SK-N-SH (cell line): ENCODE measurements at regions not wholly inside any gene's neighbourhood (a gene's known extent, or its start where the extent isn't known, plus 50 kb on each side); places are given as distances from the start of the nearest gene placed in this dataset.

Source experiments
- CTCF ChIA-PET: fragments of 300-600, 350-600 bp; formaldehyde crosslinking; extraction: SDS; loops from one replicate; lab custom pipeline; 2021; lab: Yijun Ruan, JAX
- POLR2A ChIA-PET: fragments of 350-600 bp; sonication (Branson Sonifier 250); formaldehyde crosslinking; extraction: SDS; loops from one replicate; lab custom pipeline; 2020; ENCODE audit warnings: antibody characterized with exemption, inconsistent platforms; lab: Yijun Ruan, JAX
- DNase-seq: peaks from one replicate; pipeline ENCODE4 v3.0.0; 2012
- H2AFZ ChIP-seq: fragments of 200-600 bp; sonication (generic); 2 replicates; pipeline ENCODE4 v1.8.1; 2016; ENCODE audit warnings: antibody characterized with exemption, mild to moderate bottlenecking, low read depth
- H3F3A ChIP-seq: fragments of 200-600 bp; sonication (generic); replicated peaks from 2 replicates; pipeline ENCODE3; 2016; ENCODE audit warnings: antibody characterized with exemption, mild to moderate bottlenecking; ENCODE audit not compliant: insufficient read depth
- H3K27ac ChIP-seq, 2 experiments: fragments of 200-500 bp in 1 of 2; fragments of 200-600 bp in 1 of 2; sonication (Bioruptor generic) in 1 of 2; sonication (generic), shearing (Covaris generic) in 1 of 2; 2 replicates each; pipeline versions ENCODE4 v1.5.1 to v1.6.1; 2014 to 2016; ENCODE audit warnings: low read depth in 2 of 2, inconsistent platforms in 1 of 2, low read length in 1 of 2, mild to moderate bottlenecking in 1 of 2, mixed read lengths in 1 of 2
- H3K27me3 ChIP-seq: fragments of 200-600 bp; sonication (generic), shearing (Covaris generic); 2 replicates; pipeline ENCODE4 v1.6.1; 2016; ENCODE audit warnings: mixed run types; ENCODE audit not compliant: insufficient read depth
- H3K36me3 ChIP-seq, 2 experiments: fragments of 200-500 bp in 1 of 2; fragments of 200-600 bp in 1 of 2; sonication (Bioruptor generic) in 1 of 2; sonication (generic) in 1 of 2; replicated peaks in 1 of 2; 2 replicates each; pipeline versions ENCODE3 to v1.5.1; 2014 to 2016; ENCODE audit warnings: low read length in 1 of 2, mild to moderate bottlenecking in 1 of 2; ENCODE audit not compliant: insufficient read depth in 2 of 2, control insufficient read depth in 1 of 2
- H3K4me1 ChIP-seq, 2 experiments: fragments of 200-500 bp in 1 of 2; fragments of 200-600 bp in 1 of 2; sonication (Bioruptor generic) in 1 of 2; sonication (generic), shearing (Covaris generic) in 1 of 2; 2 replicates each; pipeline versions ENCODE4 v1.5.1 to v1.6.1; 2014 to 2016; ENCODE audit warnings: low read depth in 1 of 2, low read length in 1 of 2, mixed run types in 1 of 2; ENCODE audit not compliant: insufficient read depth in 2 of 2, control insufficient read depth in 1 of 2
- H3K4me2 ChIP-seq: fragments of 200-600 bp; sonication (generic), shearing (Covaris generic); 2 replicates; pipeline ENCODE4 v1.6.1; 2017; ENCODE audit warnings: mixed run types
- H3K4me3 ChIP-seq, 2 experiments: fragments of 200-500 bp in 1 of 2; fragments of 200-600 bp in 1 of 2; sonication (Bioruptor generic) in 1 of 2; sonication (generic), shearing (Covaris generic) in 1 of 2; 2 replicates each; pipeline versions ENCODE4 v1.5.1 to v1.8.1; 2014 to 2016; ENCODE audit warnings: low read depth in 2 of 2, inconsistent platforms in 1 of 2, low read length in 1 of 2, mild to moderate bottlenecking in 1 of 2, mixed read lengths in 1 of 2, moderate library complexity in 1 of 2
- H3K79me2 ChIP-seq: fragments of 200-600 bp; sonication (generic); 2 replicates; pipeline ENCODE4 v1.8.1; 2017; ENCODE audit warnings: mild to moderate bottlenecking; ENCODE audit not compliant: insufficient read depth
- H3K9ac ChIP-seq: fragments of 200-600 bp; sonication (generic); 2 replicates; pipeline ENCODE4 v1.6.1; 2017; ENCODE audit warnings: mixed run types
- H3K9me2 ChIP-seq: fragments of 200-600 bp; sonication (generic); 2 replicates; pipeline ENCODE4 v1.6.1; 2017; ENCODE audit warnings: mixed run types
- H3K9me3 ChIP-seq: fragments of 200-600 bp; sonication (generic); 2 replicates; pipeline ENCODE4 v1.6.1; 2017; ENCODE audit warnings: mixed run types, mild to moderate bottlenecking, moderate library complexity
- H4K20me1 ChIP-seq: fragments of 200-600 bp; sonication (generic); 2 replicates; pipeline ENCODE4 v1.6.1; 2017; ENCODE audit warnings: mild to moderate bottlenecking, mixed run types; ENCODE audit not compliant: insufficient read depth
- CTCF ChIP-seq: fragments of 200-600 bp; sonication (generic); IDR thresholded peaks from 2 replicates; pipeline ENCODE4 v1.6.1; 2017; ENCODE audit warnings: antibody characterized with exemption, mild to moderate bottlenecking, moderate library complexity
- RAD21 ChIP-seq: IDR thresholded peaks from 2 replicates; pipeline ENCODE4 v1.6.1; 2012; ENCODE audit warnings: mild to moderate bottlenecking, low read length
- SMC3 ChIP-seq: IDR thresholded peaks from 2 replicates; pipeline ENCODE4 v1.6.1; 2012; ENCODE audit warnings: low read depth, low read length, improper control_type of control experiment
- TCF12 ChIP-seq: IDR thresholded peaks from 2 replicates; pipeline ENCODE4 v1.4.0; 2012
- USF1 ChIP-seq: IDR thresholded peaks from 2 replicates; pipeline ENCODE4 v1.4.0; 2012; ENCODE audit warnings: low read depth, borderline replicate concordance
- YY1 ChIP-seq: IDR thresholded peaks from 2 replicates; pipeline ENCODE4 v1.4.0; 2012; ENCODE audit warnings: low read depth, mild to moderate bottlenecking
- ZBTB33 ChIP-seq: IDR thresholded peaks from 2 replicates; pipeline ENCODE4 v1.4.0; 2012; ENCODE audit warnings: low read depth, borderline replicate concordance
- WGBS: methylation state at CpG from one replicate; pipeline ENCODE4 v1.1.6; 2017; ENCODE audit warnings: low lambda C conversion rate; 5-methylcytosine and 5-hydroxymethylcytosine counted together

- POLR2A ChIA-PET: no interaction called here
Observed at GRCh38 chr5:153147891-153148623, 342.4 kb upstream of the GRIA1 start.

More at GRCh38 chr5:153147891-153148623, 342.4 kb upstream of the GRIA1 start:
- peak; percentile 9 for DNase-seq
- H3F3A ChIP-seq: peaks cover 5% of the 10 kb centered on the region
- 0 out of 2 replicates have a peak overlapping the region, but pooled peaks have one; percentile 15 for H3K4me2 ChIP-seq
- H3K9ac ChIP-seq: no peak overlapping the region
- H4K20me1 ChIP-seq: no peaks in the 10 kb centered on the region
- H3K79me2 ChIP-seq: no peaks in the 10 kb centered on the region
- WGBS: 12% methylated on average over 6 of the region's 7 CpGs
- CTCF ChIA-PET: interaction anchor here (0.6 to 2.7 kb wide), 15 partner anchors 10 to 1397 kb away, joined by 3 to 13 read pairs (median 4); no protein-coding TSS in a partner anchor
- no peak overlapping the region for H2AFZ ChIP-seq
- peaks cover 0 to 5% of the 10 kb centered on the region in 2 experiments for H3K36me3 ChIP-seq
- H3K9me2 ChIP-seq: no peaks in the 10 kb centered on the region
- TF ChIP-seq TCF12 (no peak), RAD21 (peak; percentile 73), SMC3 (peak; percentile 70), ZBTB33 (no peak), YY1 (no peak), USF1 (no peak), CTCF (peak; percentile 74)
- TF ChIP-seq, all 33 proteins: peak for 3
- H3K9me3 ChIP-seq: peaks cover 5% of the 10 kb centered on the region; the same call in 1 of the 2 replicates
- no peaks in the 10 kb centered on the region for H3K27me3 ChIP-seq
- H3K4me3 ChIP-seq: no peak overlapping the region
- H3K4me1 ChIP-seq: no peaks in the 10 kb centered on the region
- no peak overlapping the region for H3K27ac ChIP-seq
